CD8-positive, alpha-beta memory T cell (primary cell): ENCODE measurements at regions not wholly inside any gene's neighbourhood (a gene's known extent, or its start where the extent isn't known, plus 50 kb on each side); places are given as distances from the start of the nearest gene placed in this dataset.
"Not testable (repeated sequence)": the region's sequence is repeated elsewhere in the genome, so short reads cannot be mapped to it uniquely, and the experiment has no call there.

Experiments
- CTCF ChIA-PET: fragments of 350-600 bp; sonication (Branson Sonifier 250); formaldehyde crosslinking; loops from one replicate; lab custom pipeline; 2021; ENCODE audit warnings: antibody characterized with exemption; lab: Charles Lee
- POLR2A ChIA-PET: fragments of 350-600 bp; sonication (Branson Sonifier 250); formaldehyde crosslinking; loops from one replicate; lab custom pipeline; 2021; ENCODE audit warnings: antibody characterized with exemption; lab: Charles Lee
- DNase-seq, 5 donors: peaks; one replicate each; pipeline versions ENCODE4 v3.0.0 to v3.0.0-alpha.2; 2020 to 2022; ENCODE audit warnings: mixed read lengths in 1 of 5
- H3K27ac ChIP-seq: one replicate; pipeline ENCODE4 v1.7.0; 2013; ENCODE audit warnings: low read depth, mild to moderate bottlenecking, low read length, moderate library complexity
- H3K27me3 ChIP-seq: 2 replicates; pipeline ENCODE4 v1.7.0; 2013; ENCODE audit warnings: low read length, mild to moderate bottlenecking; ENCODE audit not compliant: insufficient read depth, poor library complexity, severe bottlenecking
- H3K36me3 ChIP-seq: 2 replicates; pipeline ENCODE4 v1.7.0; 2013; ENCODE audit warnings: mild to moderate bottlenecking, low read length, moderate library complexity; ENCODE audit not compliant: insufficient read depth
- H3K4me1 ChIP-seq: 2 replicates; pipeline ENCODE4 v1.7.0; 2013; ENCODE audit warnings: mild to moderate bottlenecking, low read length, moderate library complexity; ENCODE audit not compliant: insufficient read depth
- H3K4me3 ChIP-seq: 2 replicates; pipeline ENCODE4 v1.7.0; 2013; ENCODE audit warnings: mild to moderate bottlenecking, low read length
- H3K9me3 ChIP-seq: 2 replicates; pipeline ENCODE4 v1.7.0; 2013; ENCODE audit warnings: mild to moderate bottlenecking, low read length
- H3K27ac Mint-ChIP-seq, 8 donors: one replicate each; pipeline ENCODE4 v1.8.0; 2020 to 2021; ENCODE audit warnings: mixed read lengths in 8 of 8, mild to moderate bottlenecking in 6 of 8, inconsistent platforms in 3 of 8, moderate library complexity in 3 of 8
- H3K27me3 Mint-ChIP-seq, 2 donors: one replicate each; pipeline ENCODE4 v1.8.0; 2020 to 2021; ENCODE audit warnings: mixed read lengths in 2 of 2, mild to moderate bottlenecking in 1 of 2, moderate library complexity in 1 of 2
- H3K36me3 Mint-ChIP-seq, 3 donors: one replicate each; pipeline ENCODE4 v1.8.0; 2020 to 2021; ENCODE audit warnings: mixed read lengths in 3 of 3, inconsistent platforms in 1 of 3, mild to moderate bottlenecking in 1 of 3
- H3K4me1 Mint-ChIP-seq, 3 donors: one replicate each; pipeline ENCODE4 v1.8.0; 2020 to 2021; ENCODE audit warnings: mixed read lengths in 3 of 3, inconsistent platforms in 1 of 3, mild to moderate bottlenecking in 1 of 3
- H3K4me3 Mint-ChIP-seq, 7 donors: one replicate each; pipeline ENCODE4 v1.8.0; 2020 to 2021; ENCODE audit warnings: mixed read lengths in 7 of 7, mild to moderate bottlenecking in 6 of 7, moderate library complexity in 4 of 7, inconsistent platforms in 2 of 7
- H3K9me3 Mint-ChIP-seq, 5 donors: one replicate each; pipeline ENCODE4 v1.8.0; 2020 to 2022; ENCODE audit warnings: mixed read lengths in 5 of 5, mild to moderate bottlenecking in 3 of 5, moderate library complexity in 2 of 5, inconsistent platforms in 1 of 5

DNA sequence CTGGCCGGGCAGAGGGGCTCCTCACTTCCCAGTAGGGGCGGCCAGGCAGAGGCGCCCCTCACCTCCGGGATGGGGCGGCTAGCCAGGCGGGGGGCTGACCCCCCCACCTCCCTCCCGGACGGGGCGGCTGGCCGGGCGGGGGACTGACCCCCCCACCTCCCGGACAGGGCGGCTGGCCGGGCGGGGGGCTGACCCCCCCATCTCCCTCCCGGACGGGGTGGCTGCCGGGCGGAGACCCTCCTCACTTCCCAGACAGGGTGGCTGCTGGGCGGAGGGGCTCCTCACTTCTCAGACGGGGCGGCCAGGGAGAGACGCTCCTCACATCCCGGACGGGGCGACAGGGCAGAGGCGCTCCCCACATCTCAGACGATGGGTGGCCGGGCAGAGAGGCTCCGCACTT is 66.4 kb upstream of the MEDAG start:
- H3K36me3 ChIP-seq, POLR2A ChIA-PET, H3K9me3 ChIP-seq, H3K36me3 Mint-ChIP-seq, H3K27me3 ChIP-seq, CTCF ChIA-PET, H3K4me1 Mint-ChIP-seq, H3K27ac Mint-ChIP-seq, H3K4me3 Mint-ChIP-seq, H3K9me3 Mint-ChIP-seq, H3K27ac ChIP-seq, H3K4me3 ChIP-seq, DNase-seq, H3K4me1 ChIP-seq: not testable (repeated sequence)
- peaks cover 2 to 26% of the 10 kb centered on the region in 2 donors for H3K27me3 Mint-ChIP-seq

DNA sequence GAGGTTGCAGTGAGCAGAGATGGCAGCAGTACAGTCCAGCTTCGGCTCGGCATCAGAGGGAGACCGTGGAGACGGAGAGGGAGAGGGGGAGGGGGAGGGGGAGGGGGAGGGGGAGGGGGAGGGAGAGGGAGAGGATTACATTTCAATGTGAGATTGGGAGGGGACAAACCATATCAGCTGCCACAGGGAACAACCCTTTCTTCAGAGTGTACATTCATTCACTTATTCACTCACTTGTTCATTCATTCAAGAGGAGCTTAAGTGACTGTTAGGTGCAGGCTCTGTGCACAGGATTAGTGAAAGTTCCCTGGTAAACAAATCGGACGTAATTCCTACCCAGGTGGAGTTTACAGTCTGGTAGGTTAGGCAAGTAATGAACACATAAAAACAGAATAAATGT is 65.6 kb upstream of the MEDAG start:
- no peaks in the 10 kb centered on the region for H3K9me3 ChIP-seq
- H3K36me3 ChIP-seq = no peaks in the 10 kb centered on the region
- H3K27me3 Mint-ChIP-seq = peaks cover 2 to 20% of the 10 kb centered on the region in 2 donors
- CTCF ChIA-PET = no interaction called here
- H3K27me3 ChIP-seq = no peaks in the 10 kb centered on the region
- H3K4me3 Mint-ChIP-seq = no peak overlapping the region
- POLR2A ChIA-PET = no interaction called here
- H3K4me1 ChIP-seq = no peaks in the 10 kb centered on the region
- no peak overlapping the region for H3K27ac Mint-ChIP-seq
- H3K27ac ChIP-seq = no peak overlapping the region
- no peaks in the 10 kb centered on the region for H3K4me1 Mint-ChIP-seq
- peaks cover 0 to 3% (median 0%) of the 10 kb centered on the region in 3 donors for H3K36me3 Mint-ChIP-seq
- H3K9me3 Mint-ChIP-seq = peaks cover 0 to 3% (median 0%) of the 10 kb centered on the region in 5 donors
- H3K4me3 ChIP-seq = no peak overlapping the region
- no peak for DNase-seq

DNA sequence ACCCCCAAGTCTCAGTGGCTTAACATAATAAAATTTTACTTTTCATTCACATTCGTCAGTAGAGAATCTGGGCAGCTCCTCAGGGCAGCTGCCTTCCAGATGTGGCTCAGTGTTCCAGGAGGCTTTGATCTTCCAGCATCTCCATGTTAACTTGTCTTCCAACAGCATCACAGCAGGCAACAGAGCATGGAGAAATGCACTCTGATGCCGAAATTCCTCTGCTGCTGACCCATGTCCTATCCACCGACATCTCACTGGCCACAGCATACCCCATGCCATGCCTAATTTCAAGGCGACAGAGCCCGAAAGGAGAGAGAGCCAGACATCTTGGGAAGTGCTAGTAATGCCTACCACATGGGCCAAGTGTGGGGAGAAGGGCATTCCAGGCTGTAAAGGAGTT is 64.9 kb upstream of the MEDAG start:
- H3K9me3 ChIP-seq = no peaks in the 10 kb centered on the region
- ChIA-PET POLR2A (no interaction called here), CTCF (no interaction called here)
- H3K27me3 ChIP-seq = no peaks in the 10 kb centered on the region
- Mint-ChIP-seq H3K9me3 (peaks cover 0 to 3% (median 0%) of the 10 kb centered on the region in 5 donors), H3K4me3 (no peak overlapping the region), H3K36me3 (peaks cover 0 to 3% (median 0%) of the 10 kb centered on the region in 3 donors), H3K27me3 (peaks cover 2 to 15% of the 10 kb centered on the region in 2 donors), H3K4me1 (peaks cover under 1% of the 10 kb centered on the region in 3 donors), H3K27ac (no peak overlapping the region)
- DNase-seq = no peak
- no peaks in the 10 kb centered on the region for H3K4me1 ChIP-seq
- no peaks in the 10 kb centered on the region for H3K36me3 ChIP-seq
- no peak overlapping the region for H3K4me3 ChIP-seq
- no peak overlapping the region for H3K27ac ChIP-seq

DNA sequence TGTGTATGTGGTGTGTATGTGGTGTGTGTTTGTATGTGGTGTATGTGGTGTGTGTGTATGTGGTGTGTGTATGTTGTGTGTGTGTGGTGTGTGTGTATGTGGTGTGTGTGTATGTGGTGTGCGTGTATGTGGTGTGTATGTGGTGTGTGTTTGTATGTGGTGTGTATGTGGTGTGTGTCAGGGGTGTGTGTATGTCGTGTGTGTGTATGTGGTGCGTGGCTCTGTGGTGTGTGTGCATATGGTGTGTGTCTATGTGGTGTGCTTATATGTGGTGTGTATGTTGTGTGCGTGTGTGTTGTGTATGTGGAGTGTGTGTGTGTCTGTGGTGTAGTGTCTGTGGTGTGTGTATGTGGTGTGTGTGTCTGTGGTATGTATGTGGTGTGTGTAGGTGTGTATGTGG is 62.5 kb upstream of the MEDAG start:
- H3K36me3 Mint-ChIP-seq = no peaks in the 10 kb centered on the region
- no peak overlapping the region for H3K27ac Mint-ChIP-seq
- CTCF ChIA-PET = no interaction called here
- H3K4me1 Mint-ChIP-seq = peaks cover 13 to 18% (median 14%) of the 10 kb centered on the region in 3 donors
- H3K36me3 ChIP-seq = no peaks in the 10 kb centered on the region
- H3K27me3 ChIP-seq = no peaks in the 10 kb centered on the region
- H3K4me3 Mint-ChIP-seq = no peak overlapping the region
- H3K4me1 ChIP-seq = no peaks in the 10 kb centered on the region
- no peaks in the 10 kb centered on the region for H3K9me3 Mint-ChIP-seq
- no peak overlapping the region for H3K4me3 ChIP-seq
- H3K9me3 ChIP-seq = no peaks in the 10 kb centered on the region
- no peak for DNase-seq
- no peak overlapping the region for H3K27ac ChIP-seq
- POLR2A ChIA-PET = no interaction called here
- H3K27me3 Mint-ChIP-seq = no peaks in the 10 kb centered on the region

DNA sequence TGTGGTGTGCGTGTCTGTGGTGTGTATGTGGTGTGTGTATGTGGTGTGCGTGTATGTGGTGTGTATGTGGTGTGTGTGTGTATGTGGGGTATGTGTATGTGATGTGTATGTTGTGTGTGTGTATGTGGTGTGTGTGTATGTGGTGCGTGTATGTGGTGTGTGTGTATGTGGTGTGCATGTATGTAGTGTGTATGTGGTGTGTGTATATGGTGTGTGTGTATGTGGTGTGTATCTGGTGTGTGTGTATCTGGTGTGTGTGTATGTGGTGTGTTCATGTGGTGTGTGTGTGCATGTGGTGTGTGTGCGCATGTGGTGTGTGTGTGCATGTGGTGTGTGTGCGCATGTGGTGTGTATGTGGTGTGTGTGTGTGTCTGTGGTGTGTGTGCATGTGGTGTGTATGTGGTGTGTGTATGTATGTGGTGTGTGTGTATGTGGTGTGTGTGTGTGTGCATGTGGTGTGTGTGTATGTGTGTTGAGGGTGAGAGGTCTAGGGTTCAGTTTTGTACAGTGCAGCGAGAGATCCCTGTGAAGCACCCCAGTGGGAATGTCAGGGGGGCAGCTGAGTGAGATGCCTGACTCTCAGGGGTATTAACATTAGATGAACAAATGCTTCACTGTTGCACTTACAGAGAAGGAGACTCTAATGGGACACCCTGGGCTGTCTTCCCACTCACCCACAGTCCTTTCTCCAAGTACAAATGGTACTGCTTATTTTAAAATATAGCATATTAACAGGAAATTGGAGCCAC is 61.3 kb upstream of the MEDAG start:
- no peaks in the 10 kb centered on the region for H3K9me3 ChIP-seq
- H3K36me3 ChIP-seq = no peaks in the 10 kb centered on the region
- no peak overlapping the region for H3K4me3 Mint-ChIP-seq

DNA sequence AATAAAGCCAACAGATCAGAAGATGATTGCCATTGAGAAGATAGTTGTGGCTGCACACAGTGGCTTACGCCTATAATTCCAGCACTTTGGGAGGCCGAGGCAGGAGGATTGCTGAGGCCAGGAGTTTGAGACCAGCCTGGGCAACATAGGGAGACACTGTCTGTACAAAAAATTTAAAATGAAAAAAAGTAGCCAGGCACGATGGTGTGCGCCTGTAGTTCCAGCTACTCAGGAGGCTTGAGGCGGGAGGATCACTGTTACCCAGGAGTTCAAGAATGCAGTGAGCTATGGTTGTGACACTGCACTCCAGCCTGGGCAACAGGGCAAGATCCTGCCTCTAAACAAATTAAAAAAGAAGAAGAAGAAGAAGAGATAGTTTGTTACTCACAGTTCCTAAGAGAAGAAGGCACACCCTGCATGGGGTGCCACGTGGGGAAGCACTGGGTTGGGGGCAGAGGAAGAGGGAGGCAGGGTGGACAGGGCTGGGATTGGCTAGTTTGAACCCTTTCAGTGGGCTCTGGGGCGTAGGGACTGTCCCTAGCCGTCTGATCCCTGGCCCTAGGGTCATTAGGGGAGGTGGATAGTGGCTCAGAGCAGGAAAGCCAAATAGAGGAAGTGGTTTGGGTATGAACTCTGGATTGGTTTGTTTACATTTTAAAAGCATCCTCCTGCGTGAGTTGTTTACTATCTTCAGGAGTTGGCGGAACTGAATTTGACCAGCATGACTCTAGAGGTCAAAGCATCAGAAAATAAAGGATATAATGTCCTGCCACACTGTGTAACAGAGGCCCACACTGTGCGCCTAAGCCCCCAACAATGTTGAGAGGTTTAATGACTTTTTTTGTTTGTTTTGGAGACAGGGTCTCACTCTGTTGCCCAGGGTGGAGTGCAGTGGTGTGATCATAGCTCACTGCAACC is 60.5 kb upstream of the MEDAG start:
- Histone ChIP-seq H3K27me3 (no peaks in the 10 kb centered on the region), H3K36me3 (no peaks in the 10 kb centered on the region), H3K9me3 (no peaks in the 10 kb centered on the region), H3K4me1 (no peaks in the 10 kb centered on the region), H3K4me3 (no peak overlapping the region), H3K27ac (no peak overlapping the region)
- Mint-ChIP-seq H3K4me3 (peak overlapping the region in 2 of 7 donors; percentile 10 to 45), H3K4me1 (peaks cover 13 to 18% (median 14%) of the 10 kb centered on the region in 3 donors), H3K27ac (peak overlapping the region in 5 of 8 donors; percentile 9 to 84 (median 70)), H3K27me3 (peaks cover 0 to 4% of the 10 kb centered on the region in 2 donors), H3K36me3 (peaks cover 0 to 4% (median 0%) of the 10 kb centered on the region in 3 donors), H3K9me3 (no peaks in the 10 kb centered on the region)
- POLR2A ChIA-PET = no interaction called here
- CTCF ChIA-PET = no interaction called here
- no peak for DNase-seq

More for the DNA sequence above, 61.3 kb upstream of the MEDAG start:
- no peak for DNase-seq
- peaks cover 13 to 18% (median 14%) of the 10 kb centered on the region in 3 donors for H3K4me1 Mint-ChIP-seq
- no peak overlapping the region for H3K27ac Mint-ChIP-seq
- H3K27me3 Mint-ChIP-seq = no peaks in the 10 kb centered on the region
- POLR2A ChIA-PET = no interaction called here
- CTCF ChIA-PET = no interaction called here
- Histone ChIP-seq H3K4me3 (no peak overlapping the region), H3K4me1 (no peaks in the 10 kb centered on the region), H3K27me3 (no peaks in the 10 kb centered on the region), H3K27ac (no peak overlapping the region)
- H3K36me3 Mint-ChIP-seq = no peaks in the 10 kb centered on the region
- H3K9me3 Mint-ChIP-seq = no peaks in the 10 kb centered on the region

DNA sequence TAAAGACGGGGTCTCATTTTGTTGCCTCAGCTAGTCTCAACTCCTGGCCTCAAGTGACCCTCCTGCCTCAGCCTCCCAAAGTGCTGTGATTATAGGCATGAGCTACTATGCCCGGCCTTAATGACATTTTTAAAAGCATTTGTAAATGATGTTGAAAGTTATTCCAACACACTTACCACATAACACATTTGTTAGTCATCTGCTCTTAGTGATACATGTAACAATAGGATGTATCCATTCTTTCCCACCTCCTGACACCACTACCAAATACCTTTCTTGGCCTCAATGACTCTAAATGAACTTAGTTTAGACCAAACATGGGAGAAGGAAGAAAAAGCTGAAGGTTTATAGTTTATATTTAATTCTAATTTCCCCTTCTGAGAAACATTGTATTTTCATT is 59.8 kb upstream of the MEDAG start:
- peak overlapping the region in 3 of 8 donors; percentile 0 to 79 (median 70) for H3K27ac Mint-ChIP-seq
- H3K27ac ChIP-seq = no peak overlapping the region
- no peak overlapping the region for H3K4me3 Mint-ChIP-seq
- peaks cover 0 to 6% of the 10 kb centered on the region in 2 donors for H3K27me3 Mint-ChIP-seq
- no peaks in the 10 kb centered on the region for H3K4me1 ChIP-seq
- peaks cover 0 to 4% (median 0%) of the 10 kb centered on the region in 3 donors for H3K36me3 Mint-ChIP-seq
- no peaks in the 10 kb centered on the region for H3K27me3 ChIP-seq
- no peak for DNase-seq
- no peaks in the 10 kb centered on the region for H3K9me3 Mint-ChIP-seq
- peaks cover 13 to 18% (median 14%) of the 10 kb centered on the region in 3 donors for H3K4me1 Mint-ChIP-seq
- no peaks in the 10 kb centered on the region for H3K9me3 ChIP-seq
- POLR2A ChIA-PET = no interaction called here
- CTCF ChIA-PET = no interaction called here
- H3K4me3 ChIP-seq = no peak overlapping the region
- H3K36me3 ChIP-seq = no peaks in the 10 kb centered on the region

DNA sequence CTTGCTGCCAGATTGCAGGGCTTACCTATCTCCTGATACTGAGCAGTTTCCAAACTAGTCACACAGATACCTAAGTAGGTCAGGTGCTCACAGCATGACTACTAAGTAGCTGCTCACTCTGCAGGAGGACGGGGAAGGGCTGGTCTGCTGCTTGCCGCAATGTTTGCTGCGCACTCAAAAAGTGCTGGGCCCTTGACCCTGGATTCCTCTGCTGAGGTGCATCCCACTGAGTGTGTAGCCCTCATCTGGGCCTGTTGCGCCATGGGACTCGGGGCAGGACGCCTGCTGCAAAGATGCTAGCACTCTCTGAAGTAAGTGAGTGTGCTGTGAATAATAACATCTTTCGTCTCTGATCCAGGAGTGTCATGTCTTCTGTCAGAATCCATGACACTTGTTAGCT is 59.2 kb upstream of the MEDAG start:
- Histone ChIP-seq H3K4me1 (no peaks in the 10 kb centered on the region), H3K9me3 (no peaks in the 10 kb centered on the region), H3K4me3 (no peak overlapping the region), H3K27me3 (no peaks in the 10 kb centered on the region), H3K36me3 (no peaks in the 10 kb centered on the region), H3K27ac (no peak overlapping the region)
- ChIA-PET CTCF (interaction anchor here (0.7 kb wide), 1 partner anchor 18 kb away, joined by 4 read pairs; no protein-coding TSS in a partner anchor), POLR2A (no interaction called here)
- Mint-ChIP-seq H3K9me3 (no peaks in the 10 kb centered on the region), H3K4me3 (peak overlapping the region in 2 of 7 donors; percentile 8 to 22), H3K36me3 (peaks cover 0 to 4% (median 0%) of the 10 kb centered on the region in 3 donors), H3K4me1 (peaks cover 13 to 18% (median 14%) of the 10 kb centered on the region in 3 donors), H3K27me3 (peaks cover 0 to 10% of the 10 kb centered on the region in 2 donors), H3K27ac (peak overlapping the region in 1 of 8 donors; percentile 32)
- no peak for DNase-seq
